HUES64 (cell line): ENCODE measurements at regions not wholly inside any gene's neighbourhood (a gene's known extent, or its start where the extent isn't known, plus 50 kb on each side); places are given as distances from the start of the nearest gene placed in this dataset.

Source experiments
- H3K27ac ChIP-seq: 2 replicates; pipeline ENCODE4 v1.7.0; 2013; ENCODE audit warnings: low read depth, low read length, inconsistent platforms
- H3K27me3 ChIP-seq: 2 replicates; pipeline ENCODE4 v1.6.1; 2013; ENCODE audit warnings: mild to moderate bottlenecking, low read length; ENCODE audit not compliant: insufficient read depth
- H3K36me3 ChIP-seq: 2 replicates; pipeline ENCODE4 v1.6.1; 2013; ENCODE audit warnings: mild to moderate bottlenecking, low read length; ENCODE audit not compliant: insufficient read depth
- H3K4me1 ChIP-seq: 2 replicates; pipeline ENCODE4 v1.6.1; 2013; ENCODE audit warnings: mild to moderate bottlenecking, low read length, moderate library complexity; ENCODE audit not compliant: insufficient read depth
- H3K4me3 ChIP-seq: 2 replicates; pipeline ENCODE4 v1.5.1; 2013; ENCODE audit warnings: mild to moderate bottlenecking, low read length, moderate library complexity
- H3K9ac ChIP-seq: 2 replicates; pipeline ENCODE4 v1.6.1; 2013; ENCODE audit warnings: mild to moderate bottlenecking, low read depth, low read length
- H3K9me3 ChIP-seq: 2 replicates; pipeline ENCODE4 v1.6.1; 2013; ENCODE audit warnings: low read depth, low read length; ENCODE audit not compliant: insufficient read depth
- WGBS: fragments of 150-250, 120-280 bp; methylation state at CpG from one replicate; pipeline ENCODE4 v1.1.7; 2013; ENCODE audit warnings: missing lambda C conversion rate; 5-methylcytosine and 5-hydroxymethylcytosine counted together

- 95% methylated on average over 6 of the region's 6 CpGs for WGBS
- H3K9ac ChIP-seq = no peak overlapping the region
- H3K4me3 ChIP-seq = no peak overlapping the region
- peaks cover 51% of the 10 kb centered on the region for H3K9me3 ChIP-seq
- no peaks in the 10 kb centered on the region for H3K27me3 ChIP-seq
- peaks cover 53% of the 10 kb centered on the region for H3K36me3 ChIP-seq
- H3K27ac ChIP-seq = no peak overlapping the region
- no peaks in the 10 kb centered on the region for H3K4me1 ChIP-seq
Measured at GRCh38 chr19:53696951-53697350, 65.2 kb downstream of the DPRX start.

GRCh38 chr19:53703361-53703760, 71.6 kb downstream of the DPRX start:
- Histone ChIP-seq H3K9ac (no peak overlapping the region), H3K36me3 (peaks cover 5% of the 10 kb centered on the region; the same call in 1 of the 2 replicates), H3K9me3 (peaks cover 4% of the 10 kb centered on the region; the same call in 1 of the 2 replicates), H3K27ac (no peak overlapping the region), H3K27me3 (no peaks in the 10 kb centered on the region), H3K4me1 (peaks cover 1% of the 10 kb centered on the region; the same call in 1 of the 2 replicates), H3K4me3 (no peak overlapping the region)
- 94% methylated on average over 6 of the region's 6 CpGs for WGBS

- Histone ChIP-seq H3K9me3 (peaks cover 3% of the 10 kb centered on the region; the same call in 1 of the 2 replicates), H3K4me1 (peaks cover 6% of the 10 kb centered on the region; the same call in 1 of the 2 replicates), H3K27me3 (no peaks in the 10 kb centered on the region), H3K36me3 (peaks cover 7% of the 10 kb centered on the region; the same call in 1 of the 2 replicates), H3K27ac (no peak overlapping the region), H3K9ac (no peak overlapping the region), H3K4me3 (no peak overlapping the region)
- WGBS = 95% methylated on average over 8 of the region's 8 CpGs
Measured at GRCh38 chr19:53704011-53704410, 72.2 kb downstream of the DPRX start.

GRCh38 chr19:53707278-53707677, 75.5 kb downstream of the DPRX start:
- no peak overlapping the region for H3K9ac ChIP-seq
- H3K27ac ChIP-seq = no peak overlapping the region
- WGBS = 64% methylated on average over 3 of the region's 4 CpGs
- peaks cover 6% of the 10 kb centered on the region; the same call in 1 of the 2 replicates for H3K4me1 ChIP-seq
- H3K36me3 ChIP-seq = peaks cover 5% of the 10 kb centered on the region; the same call in 1 of the 2 replicates
- no peaks in the 10 kb centered on the region for H3K9me3 ChIP-seq
- H3K27me3 ChIP-seq = no peaks in the 10 kb centered on the region
- H3K4me3 ChIP-seq = no peak overlapping the region

- no peaks in the 10 kb centered on the region for H3K4me1 ChIP-seq
- H3K27me3 ChIP-seq = no peaks in the 10 kb centered on the region
- no peaks in the 10 kb centered on the region for H3K9me3 ChIP-seq
- H3K9ac ChIP-seq = no peak overlapping the region
- H3K4me3 ChIP-seq = no peak overlapping the region
- no peak overlapping the region for H3K27ac ChIP-seq
- WGBS = 93% methylated on average over 8 of the region's 8 CpGs
- no peaks in the 10 kb centered on the region for H3K36me3 ChIP-seq
Measured at GRCh38 chr19:53730391-53730790, 93.7 kb downstream of the NLRP12 start.
